ENCODE measurements at regions not wholly inside any gene's neighbourhood (a gene's known extent, or its start where the extent isn't known, plus 50 kb on each side); places are given as distances from the start of the nearest gene placed in this dataset.
A peak's percentile ranks its signal among the peaks of the same experiment; 100 is the strongest.

- DNase-seq (ENCODE audit: low spot score) = no peak
Measured at GRCh38 chr9:95670122-95670521, 153.4 kb upstream of the PTCH1 start.

- no peak for DNase-seq (ENCODE audit: low spot score)
Measured at GRCh38 chr9:95669253-95669652, 152.5 kb upstream of the PTCH1 start.

GRCh38 chr9:95667789-95668188 lies 151.0 kb upstream of the PTCH1 start:
- no peak for DNase-seq (ENCODE audit: low spot score)

- DNase-seq (ENCODE audit: low spot score) = no peak
Measured at GRCh38 chr9:95666785-95667155, 150.0 kb upstream of the PTCH1 start.

GRCh38 chr9:95666096-95666784 lies 149.5 kb upstream of the PTCH1 start:
- no peak for DNase-seq (ENCODE audit: low spot score)

- DNase-seq (ENCODE audit: low spot score) = no peak
Measured at GRCh38 chr9:95653246-95653645, 136.5 kb upstream of the PTCH1 start.

GRCh38 chr9:95650720-95651119 lies 133.9 kb upstream of the PTCH1 start:
- no peak for DNase-seq (ENCODE audit: low spot score)

- peak; percentile 41 for DNase-seq (ENCODE audit: low spot score)
Measured at GRCh38 chr9:95649801-95650213, 133.0 kb upstream of the PTCH1 start.

GRCh38 chr9:95648225-95648624 lies 131.5 kb upstream of the PTCH1 start:
- no peak for DNase-seq (ENCODE audit: low spot score)

GRCh38 chr9:95645992-95646391 lies 129.2 kb upstream of the PTCH1 start:
- DNase-seq (ENCODE audit: low spot score) = no peak

- no peak for DNase-seq (ENCODE audit: low spot score)
Measured at GRCh38 chr9:95645579-95645978, 128.8 kb upstream of the PTCH1 start.

- DNase-seq (ENCODE audit: low spot score) = no peak
Measured at GRCh38 chr9:95644377-95644776, 127.6 kb upstream of the PTCH1 start.

GRCh38 chr9:95643619-95644018 lies 126.8 kb upstream of the PTCH1 start:
- no peak for DNase-seq (ENCODE audit: low spot score)

- DNase-seq (ENCODE audit: low spot score) = no peak
Measured at GRCh38 chr9:95642189-95642588, 125.4 kb upstream of the PTCH1 start.

- DNase-seq (ENCODE audit: low spot score) = no peak
Measured at GRCh38 chr9:95641586-95641985, 124.8 kb upstream of the PTCH1 start.

- no peak for DNase-seq (ENCODE audit: low spot score)
Measured at GRCh38 chr9:95640336-95640735, 123.6 kb upstream of the PTCH1 start.

GRCh38 chr9:95635986-95636671 lies 119.4 kb upstream of the PTCH1 start:
- no peak for DNase-seq (ENCODE audit: low spot score)

- DNase-seq (ENCODE audit: low spot score) = no peak
Measured at GRCh38 chr9:95634536-95634935, 117.8 kb upstream of the PTCH1 start.

GRCh38 chr9:95634114-95634513 lies 117.3 kb upstream of the PTCH1 start:
- DNase-seq (ENCODE audit: low spot score) = no peak

GRCh38 chr9:95629585-95629984 lies 112.8 kb upstream of the PTCH1 start:
- no peak for DNase-seq (ENCODE audit: low spot score)

- DNase-seq (ENCODE audit: low spot score) = no peak
Measured at GRCh38 chr9:95627802-95628201, 111.0 kb upstream of the PTCH1 start.

GRCh38 chr9:95626885-95627558 lies 110.3 kb upstream of the PTCH1 start:
- DNase-seq (ENCODE audit: low spot score) = no peak

GRCh38 chr9:95626341-95626740 lies 109.6 kb upstream of the PTCH1 start:
- DNase-seq (ENCODE audit: low spot score) = no peak
